Muscle layer of duodenum (tissue), 2 donors: ENCODE measurements at regions not wholly inside any gene's neighbourhood (a gene's known extent, or its start where the extent isn't known, plus 50 kb on each side); places are given as distances from the start of the nearest gene placed in this dataset.

Experiments used
- H3K27ac ChIP-seq: one replicate; pipeline ENCODE4 v1.7.0; 2013; ENCODE audit warnings: mild to moderate bottlenecking, low read length
- H3K27me3 ChIP-seq: one replicate; pipeline ENCODE4 v1.7.0; 2013; ENCODE audit warnings: low read depth, mild to moderate bottlenecking, control low read depth, low read length
- H3K36me3 ChIP-seq, 2 donors: one replicate each; pipeline ENCODE4 v1.7.0; 2013; ENCODE audit warnings: low read length in 2 of 2, control low read depth in 1 of 2, mild to moderate bottlenecking in 1 of 2; ENCODE audit not compliant: insufficient read depth in 2 of 2, control insufficient read depth in 1 of 2
- H3K4me1 ChIP-seq, 2 donors: one replicate each; pipeline ENCODE4 v1.7.0; 2013; ENCODE audit warnings: low read length in 2 of 2, mild to moderate bottlenecking in 2 of 2, control low read depth in 1 of 2, moderate library complexity in 1 of 2; ENCODE audit not compliant: insufficient read depth in 2 of 2, control insufficient read depth in 1 of 2
- H3K4me3 ChIP-seq, 2 donors: one replicate each; pipeline ENCODE4 v1.7.0; 2013; ENCODE audit warnings: low read length in 2 of 2, low read depth in 1 of 2, mild to moderate bottlenecking in 1 of 2
- H3K9me3 ChIP-seq, 2 donors: one replicate each; pipeline ENCODE4 v1.7.0; 2013; ENCODE audit warnings: low read length in 2 of 2, control low read depth in 1 of 2, mild to moderate bottlenecking in 1 of 2; ENCODE audit not compliant: control insufficient read depth in 1 of 2
- donor health status: healthy.

DNA sequence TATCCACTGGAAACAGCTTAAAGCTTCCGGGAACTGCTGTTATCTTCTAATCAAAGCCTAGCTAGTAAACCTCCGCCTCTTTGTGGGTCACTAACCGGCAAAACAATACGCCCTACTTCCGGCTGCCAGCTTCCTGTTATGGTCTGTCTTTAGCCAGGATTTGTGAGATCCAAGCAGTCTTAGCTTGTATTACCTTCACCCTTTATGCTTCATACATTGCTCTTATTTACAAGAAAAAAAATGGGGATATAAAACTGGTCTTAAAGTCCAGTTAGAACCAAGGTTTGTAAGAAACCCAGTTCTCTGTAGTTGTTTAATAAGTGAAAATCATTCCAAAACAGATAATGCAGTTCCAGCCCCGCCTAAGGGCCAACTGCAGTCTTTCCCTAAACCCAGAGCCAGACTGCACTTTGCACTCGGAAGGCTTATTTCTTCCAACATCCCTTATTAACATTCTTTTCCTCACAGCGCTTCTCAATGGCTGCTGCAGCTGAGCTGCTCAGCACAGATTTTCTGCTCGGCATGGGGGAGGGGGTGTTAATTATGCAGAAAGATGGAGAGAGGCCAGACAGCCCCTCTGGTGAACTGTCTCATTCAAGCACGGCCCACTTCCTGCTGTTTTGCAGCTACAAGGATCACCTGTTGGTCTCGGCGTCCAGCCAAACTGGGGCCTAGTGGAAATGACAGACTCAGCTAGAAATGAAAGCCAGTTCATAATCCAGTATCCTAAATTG, 368.4 kb downstream of the KLF12 start:
- no peaks in the 10 kb centered on the region for H3K36me3 ChIP-seq
- no peaks in the 10 kb centered on the region for H3K27me3 ChIP-seq
- peak overlapping the region; percentile 68 for H3K27ac ChIP-seq
- no peaks in the 10 kb centered on the region for H3K9me3 ChIP-seq
- peak overlapping the region; percentile 34 to 40 for H3K4me3 ChIP-seq
- H3K4me1 ChIP-seq: peaks cover 28 to 32% of the 10 kb centered on the region in 2 donors

DNA sequence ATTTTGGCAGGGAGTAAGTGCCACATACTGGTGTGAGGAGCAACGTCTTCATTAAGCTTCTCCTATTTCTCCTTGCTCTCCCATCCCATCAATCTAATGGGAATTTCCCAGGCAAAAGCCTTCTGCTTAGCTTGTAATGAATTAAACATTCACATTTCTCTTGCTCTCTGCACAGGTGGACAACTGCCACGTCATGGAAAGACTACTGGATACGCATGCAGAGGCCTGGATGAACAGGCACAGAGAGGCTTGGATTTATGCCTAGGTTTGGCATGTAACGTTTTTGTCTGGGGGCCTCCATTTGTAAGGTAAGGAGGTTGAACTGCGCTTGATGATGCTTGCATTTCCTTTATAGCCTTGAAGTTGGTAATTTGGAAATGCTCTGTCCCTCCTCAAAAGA, 374.8 kb downstream of the KLF12 start:
- Histone ChIP-seq H3K9me3 (no peaks in the 10 kb centered on the region), H3K36me3 (no peaks in the 10 kb centered on the region), H3K4me1 (peaks cover 5 to 9% of the 10 kb centered on the region in 2 donors), H3K27ac (no peak overlapping the region), H3K27me3 (no peaks in the 10 kb centered on the region), H3K4me3 (no peak overlapping the region)

DNA sequence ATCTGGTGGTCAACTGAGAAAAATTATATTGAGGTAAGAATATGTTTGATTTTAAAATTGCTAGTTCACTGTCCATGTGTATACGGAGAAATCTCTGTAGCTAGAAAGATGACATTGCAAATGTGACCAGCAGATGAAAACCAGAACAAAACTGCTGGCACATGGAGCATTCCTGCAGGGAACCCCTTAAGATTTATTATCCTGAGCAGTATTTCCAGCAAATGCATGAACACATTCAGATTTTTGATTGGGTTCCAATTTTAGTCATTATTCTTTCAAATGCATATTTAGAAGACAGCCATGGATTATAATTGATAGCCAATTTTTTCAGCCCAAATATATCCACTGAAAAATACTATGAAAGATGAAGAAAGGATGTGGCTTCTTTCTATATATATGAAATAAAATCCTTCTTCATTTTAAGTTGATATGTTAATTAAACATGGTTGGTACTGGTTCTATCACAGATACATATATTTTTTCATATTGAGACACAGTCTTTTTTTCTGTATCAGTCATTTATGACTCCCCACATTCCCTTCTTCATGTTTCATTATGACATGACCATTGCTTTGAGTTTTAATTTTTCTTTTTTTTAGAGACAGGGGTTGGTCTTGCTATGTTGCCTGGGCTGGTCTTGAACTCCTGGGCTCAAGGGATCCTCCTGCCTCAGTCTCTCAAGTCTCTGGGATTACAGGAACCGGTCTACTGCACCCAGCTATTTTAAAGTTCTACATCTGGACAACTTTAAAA, 376.5 kb downstream of the KLF12 start:
- no peak overlapping the region for H3K27ac ChIP-seq
- peaks cover 5 to 9% of the 10 kb centered on the region in 2 donors for H3K4me1 ChIP-seq
- H3K9me3 ChIP-seq: no peaks in the 10 kb centered on the region
- no peaks in the 10 kb centered on the region for H3K27me3 ChIP-seq
- no peaks in the 10 kb centered on the region for H3K36me3 ChIP-seq
- H3K4me3 ChIP-seq: no peak overlapping the region

DNA sequence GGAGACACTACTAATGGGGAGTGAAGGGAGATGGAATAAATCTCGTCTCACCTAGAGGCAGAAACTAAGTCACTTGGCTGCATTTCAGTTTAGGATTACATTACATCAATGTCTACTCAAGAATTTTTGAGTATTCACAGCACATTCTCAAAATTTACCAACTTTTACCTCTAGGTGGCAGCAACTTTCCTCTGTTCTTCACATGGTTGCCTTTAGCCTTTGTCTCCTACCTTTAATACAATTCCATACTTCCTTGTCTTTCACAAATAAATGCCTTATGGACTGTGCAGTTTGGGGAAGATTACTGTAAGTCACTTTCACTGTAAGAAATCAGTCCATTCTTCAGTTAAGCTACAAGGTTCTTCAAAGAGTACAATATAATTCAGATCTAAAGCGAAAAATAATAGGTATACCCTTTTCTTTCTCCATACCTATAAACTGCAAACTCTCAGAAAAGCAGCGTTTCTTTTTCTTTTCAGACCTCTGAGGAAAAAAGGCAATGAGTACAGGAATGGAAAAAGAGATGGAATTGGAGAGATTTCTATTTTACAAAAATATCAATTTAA, 379.4 kb downstream of the KLF12 start:
- no peaks in the 10 kb centered on the region for H3K9me3 ChIP-seq
- H3K27ac ChIP-seq: no peak overlapping the region
- no peak overlapping the region for H3K4me3 ChIP-seq
- peaks cover 5 to 13% of the 10 kb centered on the region in 2 donors for H3K4me1 ChIP-seq
- no peaks in the 10 kb centered on the region for H3K27me3 ChIP-seq
- no peaks in the 10 kb centered on the region for H3K36me3 ChIP-seq

- peaks cover 5 to 13% of the 10 kb centered on the region in 2 donors for H3K4me1 ChIP-seq
- H3K9me3 ChIP-seq: no peaks in the 10 kb centered on the region
- H3K4me3 ChIP-seq: no peak overlapping the region
- H3K27me3 ChIP-seq: no peaks in the 10 kb centered on the region
- no peaks in the 10 kb centered on the region for H3K36me3 ChIP-seq
- no peak overlapping the region for H3K27ac ChIP-seq
These were observed 380.0 kb downstream of the KLF12 start for GRCh38 chr13:73754241-73754640.

DNA sequence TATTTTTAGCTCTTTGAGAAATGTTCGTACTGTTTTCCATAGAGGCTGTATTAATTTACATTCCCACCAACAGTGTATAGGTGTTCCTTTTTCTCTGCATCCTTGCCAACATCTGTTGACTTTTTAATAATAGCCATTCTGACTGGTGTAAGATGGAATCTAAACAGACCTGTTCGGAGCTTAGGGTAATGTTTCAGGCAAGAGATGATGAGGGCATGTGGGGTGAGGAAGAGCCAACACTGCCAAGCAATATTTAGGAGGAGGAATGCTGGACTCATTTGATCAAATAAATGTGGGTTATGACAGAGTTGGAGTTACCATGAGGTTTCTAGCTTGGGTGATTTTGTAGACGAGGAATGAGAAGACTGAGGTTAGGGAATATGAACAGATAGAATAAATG, 382.9 kb downstream of the KLF12 start:
- Histone ChIP-seq H3K27ac (no peak overlapping the region), H3K27me3 (no peaks in the 10 kb centered on the region), H3K9me3 (peaks cover 0 to 5% of the 10 kb centered on the region in 2 donors), H3K4me3 (no peak overlapping the region), H3K36me3 (peaks cover 0 to 3% of the 10 kb centered on the region in 2 donors), H3K4me1 (peaks cover 0 to 9% of the 10 kb centered on the region in 2 donors)

- Histone ChIP-seq H3K9me3 (peaks cover 0 to 5% of the 10 kb centered on the region in 2 donors), H3K27ac (no peak overlapping the region)
These were observed 385.8 kb downstream of the KLF12 start for GRCh38 chr13:73748404-73748803.

DNA sequence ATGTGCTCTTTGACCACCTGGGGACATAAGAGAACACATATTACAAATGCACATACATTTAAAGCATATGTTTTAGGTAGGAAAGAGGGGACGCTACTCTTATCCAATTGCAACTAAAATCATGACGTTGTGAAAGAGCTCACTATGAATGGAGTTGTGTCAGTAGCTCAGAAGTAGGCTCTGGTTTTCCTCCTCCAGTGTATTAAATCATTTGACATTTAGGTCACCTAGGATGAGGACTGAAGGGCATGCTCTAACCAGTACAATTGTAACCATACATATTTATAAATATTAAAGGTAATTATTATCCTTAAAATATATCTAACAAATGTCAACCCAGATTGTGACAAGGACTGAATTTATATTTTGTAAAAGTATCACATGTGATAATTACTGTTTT, 389.0 kb downstream of the KLF12 start:
- Histone ChIP-seq H3K4me1 (peaks cover 0 to 10% of the 10 kb centered on the region in 2 donors), H3K36me3 (peaks cover 0 to 3% of the 10 kb centered on the region in 2 donors), H3K9me3 (peaks cover 0 to 5% of the 10 kb centered on the region in 2 donors), H3K27me3 (no peaks in the 10 kb centered on the region), H3K4me3 (no peak overlapping the region), H3K27ac (no peak overlapping the region)

More at GRCh38 chr13:73748404-73748803, 385.8 kb downstream of the KLF12 start:
- H3K4me3 ChIP-seq: no peak overlapping the region
- peaks cover 0 to 3% of the 10 kb centered on the region in 2 donors for H3K36me3 ChIP-seq
- peaks cover 0 to 4% of the 10 kb centered on the region in 2 donors for H3K4me1 ChIP-seq
- no peaks in the 10 kb centered on the region for H3K27me3 ChIP-seq

GRCh38 chr13:73742982-73743381, 391.2 kb downstream of the KLF12 start:
- no peaks in the 10 kb centered on the region for H3K9me3 ChIP-seq
- peaks cover 0 to 12% of the 10 kb centered on the region in 2 donors for H3K4me1 ChIP-seq
- H3K4me3 ChIP-seq: no peak overlapping the region
- no peaks in the 10 kb centered on the region for H3K36me3 ChIP-seq
- no peaks in the 10 kb centered on the region for H3K27me3 ChIP-seq
- peak overlapping the region; percentile 48 for H3K27ac ChIP-seq

DNA sequence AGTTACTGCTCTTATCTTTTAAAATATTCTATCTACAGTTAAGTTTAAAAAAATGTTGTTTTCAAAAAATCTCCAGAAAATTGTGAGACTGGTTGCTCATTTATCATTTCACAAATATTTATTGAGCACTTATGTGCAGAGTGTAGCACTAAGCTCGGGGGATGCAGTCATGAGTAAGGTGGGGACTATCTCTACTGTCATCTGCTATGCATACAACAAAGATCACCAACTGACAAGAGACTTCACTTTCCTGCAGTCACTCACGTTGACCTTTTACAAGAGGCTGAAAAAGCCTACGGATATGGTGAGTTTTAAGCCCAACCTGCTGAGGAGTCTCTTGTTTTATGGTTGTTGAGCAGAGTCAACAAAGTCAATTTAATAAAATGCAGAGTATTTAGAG, 392.5 kb downstream of the KLF12 start:
- Histone ChIP-seq H3K4me3 (no peak overlapping the region), H3K27ac (no peak overlapping the region), H3K36me3 (no peaks in the 10 kb centered on the region), H3K4me1 (peaks cover 0 to 12% of the 10 kb centered on the region in 2 donors), H3K9me3 (no peaks in the 10 kb centered on the region), H3K27me3 (no peaks in the 10 kb centered on the region)

DNA sequence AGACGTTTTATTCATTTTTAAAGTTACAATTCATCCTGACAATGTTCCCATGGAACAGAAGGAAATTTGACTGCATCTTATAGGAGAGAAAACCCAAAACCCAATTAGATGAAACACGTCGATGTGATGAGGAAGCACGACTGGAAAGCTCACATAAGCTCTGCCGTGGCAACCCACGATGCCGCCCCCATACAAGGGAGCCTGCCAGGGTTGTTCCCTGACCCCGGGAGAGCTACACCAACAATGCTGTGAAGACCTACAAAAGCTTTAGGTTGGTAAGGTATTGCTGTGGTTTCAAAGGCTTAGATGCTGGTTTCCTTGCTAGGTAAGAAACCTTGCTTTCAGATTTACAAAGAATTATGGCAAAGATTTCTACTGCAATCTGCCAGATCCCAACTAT, 393.1 kb downstream of the KLF12 start:
- H3K36me3 ChIP-seq: no peaks in the 10 kb centered on the region
- H3K4me3 ChIP-seq: peak overlapping the region in 1 of 2 donors; percentile 47
- H3K27ac ChIP-seq: no peak overlapping the region
- no peaks in the 10 kb centered on the region for H3K9me3 ChIP-seq
- peaks cover 0 to 12% of the 10 kb centered on the region in 2 donors for H3K4me1 ChIP-seq
- H3K27me3 ChIP-seq: no peaks in the 10 kb centered on the region
